Heart left ventricle (tissue), 13 donors: ENCODE measurements at regions not wholly inside any gene's neighbourhood (a gene's known extent, or its start where the extent isn't known, plus 50 kb on each side); places are given as distances from the start of the nearest gene placed in this dataset.

Experiments
- POLR2A ChIP-seq, 2 donors: fragments of 450-650 bp; IDR thresholded peaks; one replicate each; pipeline ENCODE4 v1.6.1; 2017; ENCODE audit warnings: antibody characterized with exemption in 2 of 2, mild to moderate bottlenecking in 2 of 2, moderate library complexity in 2 of 2
- TF ChIP-seq, protein P1 (sequence below), 12 donors: fragments of 200-600 bp; sonication (generic) in 4 of 12; IDR thresholded peaks; one replicate each; pipeline versions ENCODE4 v1.5.0 to v1.8.0; 2018 to 2022; ENCODE audit warnings: antibody characterized with exemption in 12 of 12, mild to moderate bottlenecking in 5 of 12
- donor health status: ischemic (EF 13 %, LVEDD 7.1; RV severe dilation, severe dysfunction).
- donor health status: DM: no; HTN: yes; CAD: no.
- donor health status: DM: no; HTN: no; CAD: no.
- donor health status: ischemic (EF 25% LVEDD 6.9; RV normal size, moderate dysfunction).
- donor health status: ischemic (EF 25% LVEDD 5.7; RV mildly dilated, moderate dysfunction).
- donor health status: ischemic (EF 35%, LVEDD 5.7; RV mildly dilated, moderate dysfunction).
- donor health status: nonischemic (EF 11% LVEDD 7.7; RV severe dilation, severe dysfunction).
- donor health status: DM: yes; HTN: yes; CAD: no.
- donor health status: PGD.
- donor health status: ischemic (EF 29% LVEDD 5.4; RV normal size, mild dysfunction).
- donor health status: nonischemic (EF 23%, LVEDD 6.1; RV moderate dilation, normal function).

DNA sequence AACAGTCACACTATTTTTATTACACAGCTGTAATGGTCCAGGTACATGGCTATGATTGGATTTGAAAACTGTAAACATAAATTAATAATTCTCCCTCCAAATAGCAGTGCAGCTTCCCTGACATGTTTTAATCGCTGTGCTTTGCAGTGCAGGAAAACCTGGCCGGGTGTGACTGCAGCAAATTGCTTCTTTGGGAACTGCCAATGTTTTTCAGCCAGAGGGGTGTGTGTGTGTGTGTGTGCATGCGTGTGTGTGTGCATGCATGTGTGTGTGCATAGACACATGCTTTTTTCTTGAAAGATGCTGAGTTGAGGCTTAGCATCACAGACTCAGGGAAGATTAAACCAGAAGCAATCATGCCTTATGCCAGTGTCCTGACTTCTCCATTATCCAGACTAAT lies 231.2 kb downstream of the PRDM2 start:
- TF ChIP-seq POLR2A (IDR thresholded peaks at IDR 0.05) = no peak
- TF ChIP-seq, protein P1, sequence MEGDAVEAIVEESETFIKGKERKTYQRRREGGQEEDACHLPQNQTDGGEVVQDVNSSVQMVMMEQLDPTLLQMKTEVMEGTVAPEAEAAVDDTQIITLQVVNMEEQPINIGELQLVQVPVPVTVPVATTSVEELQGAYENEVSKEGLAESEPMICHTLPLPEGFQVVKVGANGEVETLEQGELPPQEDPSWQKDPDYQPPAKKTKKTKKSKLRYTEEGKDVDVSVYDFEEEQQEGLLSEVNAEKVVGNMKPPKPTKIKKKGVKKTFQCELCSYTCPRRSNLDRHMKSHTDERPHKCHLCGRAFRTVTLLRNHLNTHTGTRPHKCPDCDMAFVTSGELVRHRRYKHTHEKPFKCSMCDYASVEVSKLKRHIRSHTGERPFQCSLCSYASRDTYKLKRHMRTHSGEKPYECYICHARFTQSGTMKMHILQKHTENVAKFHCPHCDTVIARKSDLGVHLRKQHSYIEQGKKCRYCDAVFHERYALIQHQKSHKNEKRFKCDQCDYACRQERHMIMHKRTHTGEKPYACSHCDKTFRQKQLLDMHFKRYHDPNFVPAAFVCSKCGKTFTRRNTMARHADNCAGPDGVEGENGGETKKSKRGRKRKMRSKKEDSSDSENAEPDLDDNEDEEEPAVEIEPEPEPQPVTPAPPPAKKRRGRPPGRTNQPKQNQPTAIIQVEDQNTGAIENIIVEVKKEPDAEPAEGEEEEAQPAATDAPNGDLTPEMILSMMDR (IDR thresholded peaks at IDR 0.05) = no peak
